NCI-H69 (cell line): ENCODE measurements at regions not wholly inside any gene's neighbourhood (a gene's known extent, or its start where the extent isn't known, plus 50 kb on each side); places are given as distances from the start of the nearest gene placed in this dataset.
"Not testable (repeated sequence)": the region's sequence is repeated elsewhere in the genome, so short reads cannot be mapped to it uniquely, and the experiment has no call there.

Experiments
- DNase-seq: peaks from one replicate; lab custom pipeline; 2025; lab: John Stamatoyannopoulos, UW

- no peak for DNase-seq
Observed at GRCh38 chr1:166307261-166308188, 140.7 kb upstream of the FAM78B start.

- DNase-seq, result not testable (repeated sequence)
Observed at GRCh38 chr1:166316306-166316705, 149.5 kb upstream of the FAM78B start.

GRCh38 chr1:166322470-166322869 is 155.7 kb upstream of the FAM78B start:
- no peak for DNase-seq

GRCh38 chr1:166327886-166328285 is 161.1 kb upstream of the FAM78B start:
- no peak for DNase-seq

GRCh38 chr1:166328956-166329355 is 162.2 kb upstream of the FAM78B start:
- no peak for DNase-seq

GRCh38 chr1:166330096-166330495 is 163.3 kb upstream of the FAM78B start:
- DNase-seq, result no peak

GRCh38 chr1:166338105-166338504 is 171.3 kb upstream of the FAM78B start:
- DNase-seq, result no peak

- no peak for DNase-seq
Observed at GRCh38 chr1:166340709-166341108, 173.9 kb upstream of the FAM78B start.

- DNase-seq, result no peak
Observed at GRCh38 chr1:166343276-166343675, 176.5 kb upstream of the FAM78B start.

GRCh38 chr1:166350490-166350889 is 183.7 kb upstream of the FAM78B start:
- DNase-seq, result peak; percentile 14

GRCh38 chr1:166351676-166352075 is 184.9 kb upstream of the FAM78B start:
- no peak for DNase-seq

- DNase-seq, result no peak
Observed at GRCh38 chr1:166353213-166353612, 186.4 kb upstream of the FAM78B start.

GRCh38 chr1:166354406-166354805 is 187.6 kb upstream of the FAM78B start:
- peak; percentile 52 for DNase-seq

- no peak for DNase-seq
Observed at GRCh38 chr1:166365081-166365480, 198.3 kb upstream of the FAM78B start.

GRCh38 chr1:166368030-166368429 is 201.2 kb upstream of the FAM78B start:
- no peak for DNase-seq

- DNase-seq, result no peak
Observed at GRCh38 chr1:166377896-166378295, 211.1 kb upstream of the FAM78B start.

GRCh38 chr1:166378805-166379204 is 212.0 kb upstream of the FAM78B start:
- no peak for DNase-seq

GRCh38 chr1:166379447-166379846 is 212.6 kb upstream of the FAM78B start:
- DNase-seq, result no peak

- DNase-seq, result no peak
Observed at GRCh38 chr1:166383137-166383536, 216.3 kb upstream of the FAM78B start.

- DNase-seq, result no peak
Observed at GRCh38 chr1:166383635-166384346, 217.0 kb upstream of the FAM78B start.

- DNase-seq, result no peak
Observed at GRCh38 chr1:166384948-166385347, 218.1 kb upstream of the FAM78B start.

GRCh38 chr1:166390366-166391033 is 223.7 kb upstream of the FAM78B start:
- no peak for DNase-seq
